Peyer's patch (tissue), 4 donors: ENCODE measurements at regions not wholly inside any gene's neighbourhood (a gene's known extent, or its start where the extent isn't known, plus 50 kb on each side); places are given as distances from the start of the nearest gene placed in this dataset.

Source experiments
- CTCF ChIP-seq, 6 experiments: fragments of 450-650 bp in 4 of 6; fragments of 200-600 bp in 2 of 6; sonication (generic) in 1 of 6; IDR thresholded peaks; one replicate each; pipeline ENCODE4 v1.5.1; 2017 to 2019; ENCODE audit warnings: antibody characterized with exemption in 6 of 6, mild to moderate bottlenecking in 3 of 6, moderate library complexity in 1 of 6
- POLR2A ChIP-seq, 2 donors: fragments of 450-650 bp; IDR thresholded peaks; one replicate each; pipeline ENCODE4 v1.5.1; 2017; ENCODE audit warnings: antibody characterized with exemption in 2 of 2, mild to moderate bottlenecking in 2 of 2, moderate library complexity in 2 of 2

- TF ChIP-seq CTCF (IDR thresholded peaks at IDR 0.05) (no peak), POLR2A (IDR thresholded peaks at IDR 0.05) (no peak)
These were observed 466.8 kb downstream of the SLCO4C1 start for GRCh38 chr5:101829255-101829654.
